HepG2 (cell line): ENCODE measurements at regions not wholly inside any gene's neighbourhood (a gene's known extent, or its start where the extent isn't known, plus 50 kb on each side); places are given as distances from the start of the nearest gene placed in this dataset.

Source experiments
- MAFK ChIP-seq, 2 experiments: IDR thresholded peaks in 1 of 2; conservative IDR thresholded peaks in 1 of 2; 2 replicates each; pipeline ENCODE4 v1.6.1; 2011; ENCODE audit warnings: improper control_type of control experiment in 2 of 2, low read length in 2 of 2
- RXRA ChIP-seq: sonication (generic); formaldehyde crosslinking; IDR thresholded peaks from 2 replicates; pipeline ENCODE4 v1.5.1; 2020; ENCODE audit warnings: missing genetic modification reagents
- TCF7L2 ChIP-seq: IDR thresholded peaks from 2 replicates; pipeline ENCODE4 v1.6.1; 2011; ENCODE audit warnings: mild to moderate bottlenecking, low read depth, low read length, moderate library complexity
- U2AF2 ChIP-seq: fragments of 200-400 bp; formaldehyde crosslinking; IDR thresholded peaks from 2 replicates; pipeline ENCODE4 v1.6.1; 2017; ENCODE audit warnings: low read depth, mild to moderate bottlenecking, low read length
- XBP1 ChIP-seq: sonication (generic); formaldehyde crosslinking; IDR thresholded peaks from 2 replicates; pipeline ENCODE4 v1.5.0; 2020; ENCODE audit warnings: missing genetic modification reagents
- ZNF543 ChIP-seq: sonication (generic); formaldehyde crosslinking; IDR thresholded peaks from 2 replicates; pipeline ENCODE4 v1.4.0; 2020; ENCODE audit warnings: mild to moderate bottlenecking, missing genetic modification reagents
- TF ChIP-seq, protein P1 (sequence below): sonication (generic); formaldehyde crosslinking; IDR thresholded peaks from 2 replicates; pipeline ENCODE4 v1.5.0; 2020; ENCODE audit warnings: mild to moderate bottlenecking, missing genetic modification reagents, moderate library complexity
- TF ChIP-seq, protein P2 (sequence below): sonication (generic); formaldehyde crosslinking; IDR thresholded peaks from 2 replicates; pipeline ENCODE4 v1.4.0; 2020; ENCODE audit warnings: missing genetic modification reagents
- TF ChIP-seq, protein P3 (sequence below): sonication (generic); formaldehyde crosslinking; IDR thresholded peaks from 2 replicates; pipeline ENCODE4; 2020; ENCODE audit warnings: missing genetic modification reagents, mild to moderate bottlenecking, borderline replicate concordance

DNA sequence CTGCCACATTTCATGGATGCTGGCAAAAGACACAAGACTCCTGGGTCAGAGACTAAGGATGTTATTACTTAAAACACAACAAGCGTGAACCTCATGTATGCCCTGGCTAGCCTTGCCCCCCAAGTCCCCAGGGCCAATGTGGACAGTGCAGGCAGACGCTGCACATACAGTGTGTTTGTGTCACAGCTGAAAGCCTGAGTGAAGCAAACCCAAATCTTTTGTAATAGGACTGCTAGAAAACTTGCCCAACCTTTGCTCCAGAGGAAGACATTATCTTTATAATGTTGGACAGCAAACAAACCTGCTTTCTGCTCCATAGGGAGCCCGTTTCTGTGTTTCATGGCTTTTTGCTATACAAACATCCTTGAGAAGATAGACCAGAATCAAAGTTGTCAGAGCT is 282.0 kb upstream of the RORA start:
- TF ChIP-seq MAFK (conservative IDR thresholded peaks at IDR 0.05 in 1 of 2, IDR thresholded peaks at IDR 0.05 in 1 of 2; ENCODE audit: low read length in 2 of 2) (no peak), ZNF543 (no peak), XBP1 (CRISPR knock-in tag) (no peak), TCF7L2 (no peak), RXRA (CRISPR knock-in tag) (no peak), U2AF2 (no peak)
- TF ChIP-seq, protein P1, sequence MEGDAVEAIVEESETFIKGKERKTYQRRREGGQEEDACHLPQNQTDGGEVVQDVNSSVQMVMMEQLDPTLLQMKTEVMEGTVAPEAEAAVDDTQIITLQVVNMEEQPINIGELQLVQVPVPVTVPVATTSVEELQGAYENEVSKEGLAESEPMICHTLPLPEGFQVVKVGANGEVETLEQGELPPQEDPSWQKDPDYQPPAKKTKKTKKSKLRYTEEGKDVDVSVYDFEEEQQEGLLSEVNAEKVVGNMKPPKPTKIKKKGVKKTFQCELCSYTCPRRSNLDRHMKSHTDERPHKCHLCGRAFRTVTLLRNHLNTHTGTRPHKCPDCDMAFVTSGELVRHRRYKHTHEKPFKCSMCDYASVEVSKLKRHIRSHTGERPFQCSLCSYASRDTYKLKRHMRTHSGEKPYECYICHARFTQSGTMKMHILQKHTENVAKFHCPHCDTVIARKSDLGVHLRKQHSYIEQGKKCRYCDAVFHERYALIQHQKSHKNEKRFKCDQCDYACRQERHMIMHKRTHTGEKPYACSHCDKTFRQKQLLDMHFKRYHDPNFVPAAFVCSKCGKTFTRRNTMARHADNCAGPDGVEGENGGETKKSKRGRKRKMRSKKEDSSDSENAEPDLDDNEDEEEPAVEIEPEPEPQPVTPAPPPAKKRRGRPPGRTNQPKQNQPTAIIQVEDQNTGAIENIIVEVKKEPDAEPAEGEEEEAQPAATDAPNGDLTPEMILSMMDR, result no peak
- TF ChIP-seq, protein P2, sequence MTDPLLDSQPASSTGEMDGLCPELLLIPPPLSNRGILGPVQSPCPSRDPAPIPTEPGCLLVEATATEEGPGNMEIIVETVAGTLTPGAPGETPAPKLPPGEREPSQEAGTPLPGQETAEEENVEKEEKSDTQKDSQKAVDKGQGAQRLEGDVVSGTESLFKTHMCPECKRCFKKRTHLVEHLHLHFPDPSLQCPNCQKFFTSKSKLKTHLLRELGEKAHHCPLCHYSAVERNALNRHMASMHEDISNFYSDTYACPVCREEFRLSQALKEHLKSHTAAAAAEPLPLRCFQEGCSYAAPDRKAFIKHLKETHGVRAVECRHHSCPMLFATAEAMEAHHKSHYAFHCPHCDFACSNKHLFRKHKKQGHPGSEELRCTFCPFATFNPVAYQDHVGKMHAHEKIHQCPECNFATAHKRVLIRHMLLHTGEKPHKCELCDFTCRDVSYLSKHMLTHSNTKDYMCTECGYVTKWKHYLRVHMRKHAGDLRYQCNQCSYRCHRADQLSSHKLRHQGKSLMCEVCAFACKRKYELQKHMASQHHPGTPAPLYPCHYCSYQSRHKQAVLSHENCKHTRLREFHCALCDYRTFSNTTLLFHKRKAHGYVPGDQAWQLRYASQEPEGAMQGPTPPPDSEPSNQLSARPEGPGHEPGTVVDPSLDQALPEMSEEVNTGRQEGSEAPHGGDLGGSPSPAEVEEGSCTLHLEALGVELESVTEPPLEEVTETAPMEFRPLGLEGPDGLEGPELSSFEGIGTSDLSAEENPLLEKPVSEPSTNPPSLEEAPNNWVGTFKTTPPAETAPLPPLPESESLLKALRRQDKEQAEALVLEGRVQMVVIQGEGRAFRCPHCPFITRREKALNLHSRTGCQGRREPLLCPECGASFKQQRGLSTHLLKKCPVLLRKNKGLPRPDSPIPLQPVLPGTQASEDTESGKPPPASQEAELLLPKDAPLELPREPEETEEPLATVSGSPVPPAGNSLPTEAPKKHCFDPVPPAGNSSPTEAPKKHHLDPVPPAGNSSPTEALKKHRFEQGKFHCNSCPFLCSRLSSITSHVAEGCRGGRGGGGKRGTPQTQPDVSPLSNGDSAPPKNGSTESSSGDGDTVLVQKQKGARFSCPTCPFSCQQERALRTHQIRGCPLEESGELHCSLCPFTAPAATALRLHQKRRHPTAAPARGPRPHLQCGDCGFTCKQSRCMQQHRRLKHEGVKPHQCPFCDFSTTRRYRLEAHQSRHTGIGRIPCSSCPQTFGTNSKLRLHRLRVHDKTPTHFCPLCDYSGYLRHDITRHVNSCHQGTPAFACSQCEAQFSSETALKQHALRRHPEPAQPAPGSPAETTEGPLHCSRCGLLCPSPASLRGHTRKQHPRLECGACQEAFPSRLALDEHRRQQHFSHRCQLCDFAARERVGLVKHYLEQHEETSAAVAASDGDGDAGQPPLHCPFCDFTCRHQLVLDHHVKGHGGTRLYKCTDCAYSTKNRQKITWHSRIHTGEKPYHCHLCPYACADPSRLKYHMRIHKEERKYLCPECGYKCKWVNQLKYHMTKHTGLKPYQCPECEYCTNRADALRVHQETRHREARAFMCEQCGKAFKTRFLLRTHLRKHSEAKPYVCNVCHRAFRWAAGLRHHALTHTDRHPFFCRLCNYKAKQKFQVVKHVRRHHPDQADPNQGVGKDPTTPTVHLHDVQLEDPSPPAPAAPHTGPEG (CRISPR knock-in tag), result no peak
- TF ChIP-seq, protein P3, sequence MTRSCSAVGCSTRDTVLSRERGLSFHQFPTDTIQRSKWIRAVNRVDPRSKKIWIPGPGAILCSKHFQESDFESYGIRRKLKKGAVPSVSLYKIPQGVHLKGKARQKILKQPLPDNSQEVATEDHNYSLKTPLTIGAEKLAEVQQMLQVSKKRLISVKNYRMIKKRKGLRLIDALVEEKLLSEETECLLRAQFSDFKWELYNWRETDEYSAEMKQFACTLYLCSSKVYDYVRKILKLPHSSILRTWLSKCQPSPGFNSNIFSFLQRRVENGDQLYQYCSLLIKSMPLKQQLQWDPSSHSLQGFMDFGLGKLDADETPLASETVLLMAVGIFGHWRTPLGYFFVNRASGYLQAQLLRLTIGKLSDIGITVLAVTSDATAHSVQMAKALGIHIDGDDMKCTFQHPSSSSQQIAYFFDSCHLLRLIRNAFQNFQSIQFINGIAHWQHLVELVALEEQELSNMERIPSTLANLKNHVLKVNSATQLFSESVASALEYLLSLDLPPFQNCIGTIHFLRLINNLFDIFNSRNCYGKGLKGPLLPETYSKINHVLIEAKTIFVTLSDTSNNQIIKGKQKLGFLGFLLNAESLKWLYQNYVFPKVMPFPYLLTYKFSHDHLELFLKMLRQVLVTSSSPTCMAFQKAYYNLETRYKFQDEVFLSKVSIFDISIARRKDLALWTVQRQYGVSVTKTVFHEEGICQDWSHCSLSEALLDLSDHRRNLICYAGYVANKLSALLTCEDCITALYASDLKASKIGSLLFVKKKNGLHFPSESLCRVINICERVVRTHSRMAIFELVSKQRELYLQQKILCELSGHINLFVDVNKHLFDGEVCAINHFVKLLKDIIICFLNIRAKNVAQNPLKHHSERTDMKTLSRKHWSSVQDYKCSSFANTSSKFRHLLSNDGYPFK (CRISPR knock-in tag), result no peak
